ENCODE measurements at regions not wholly inside any gene's neighbourhood (a gene's known extent, or its start where the extent isn't known, plus 50 kb on each side); places are given as distances from the start of the nearest gene placed in this dataset.
A peak's percentile ranks its signal among the peaks of the same experiment; 100 is the strongest.
"Not testable (repeated sequence)": the region's sequence is repeated elsewhere in the genome, so short reads cannot be mapped to it uniquely, and the experiment has no call there.

GRCh38 chr13:95391362-95391761, 90.1 kb upstream of the ABCC4 start:
- DNase-seq: no peak

- no peak for DNase-seq
Measured at GRCh38 chr13:95391785-95392184, 90.5 kb upstream of the ABCC4 start.

- DNase-seq: no peak
Measured at GRCh38 chr13:95392597-95392996, 91.3 kb upstream of the ABCC4 start.

GRCh38 chr13:95403349-95404140, 102.3 kb upstream of the ABCC4 start:
- DNase-seq: no peak

GRCh38 chr13:95404141-95404882, 103.1 kb upstream of the ABCC4 start:
- DNase-seq: peak; percentile 70

- no peak for DNase-seq
Measured at GRCh38 chr13:95406176-95406575, 104.9 kb upstream of the ABCC4 start.

GRCh38 chr13:95411428-95412040, 110.3 kb upstream of the ABCC4 start:
- no peak for DNase-seq

GRCh38 chr13:95418946-95419345, 117.7 kb upstream of the ABCC4 start:
- DNase-seq: no peak

- DNase-seq: no peak
Measured at GRCh38 chr13:95420501-95420900, 119.2 kb upstream of the ABCC4 start.

- DNase-seq: no peak
Measured at GRCh38 chr13:95426631-95427030, 125.4 kb upstream of the ABCC4 start.

- DNase-seq: not testable (repeated sequence)
Measured at GRCh38 chr13:95430525-95430924, 122.0 kb upstream of the CLDN10 start.

- no peak for DNase-seq
Measured at GRCh38 chr13:95432141-95432540, 120.4 kb upstream of the CLDN10 start.

GRCh38 chr13:95433537-95433936, 119.0 kb upstream of the CLDN10 start:
- DNase-seq: no peak

GRCh38 chr13:95434111-95434510, 118.4 kb upstream of the CLDN10 start:
- DNase-seq: no peak

- no peak for DNase-seq
Measured at GRCh38 chr13:95437561-95437960, 115.0 kb upstream of the CLDN10 start.

GRCh38 chr13:95438297-95438696, 114.2 kb upstream of the CLDN10 start:
- DNase-seq: no peak

- DNase-seq: no peak
Measured at GRCh38 chr13:95440441-95441088, 112.0 kb upstream of the CLDN10 start.

- DNase-seq: no peak
Measured at GRCh38 chr13:95441326-95441725, 111.2 kb upstream of the CLDN10 start.

GRCh38 chr13:95444006-95444730, 108.4 kb upstream of the CLDN10 start:
- DNase-seq: no peak

- DNase-seq: no peak
Measured at GRCh38 chr13:95445131-95445530, 107.4 kb upstream of the CLDN10 start.

GRCh38 chr13:95447814-95448213, 104.7 kb upstream of the CLDN10 start:
- no peak for DNase-seq

- DNase-seq: no peak
Measured at GRCh38 chr13:95451656-95452055, 100.9 kb upstream of the CLDN10 start.

Data from occipital lobe (tissue), 1 donor.